ENCODE measurements at regions not wholly inside any gene's neighbourhood (a gene's known extent, or its start where the extent isn't known, plus 50 kb on each side); places are given as distances from the start of the nearest gene placed in this dataset.

DNA sequence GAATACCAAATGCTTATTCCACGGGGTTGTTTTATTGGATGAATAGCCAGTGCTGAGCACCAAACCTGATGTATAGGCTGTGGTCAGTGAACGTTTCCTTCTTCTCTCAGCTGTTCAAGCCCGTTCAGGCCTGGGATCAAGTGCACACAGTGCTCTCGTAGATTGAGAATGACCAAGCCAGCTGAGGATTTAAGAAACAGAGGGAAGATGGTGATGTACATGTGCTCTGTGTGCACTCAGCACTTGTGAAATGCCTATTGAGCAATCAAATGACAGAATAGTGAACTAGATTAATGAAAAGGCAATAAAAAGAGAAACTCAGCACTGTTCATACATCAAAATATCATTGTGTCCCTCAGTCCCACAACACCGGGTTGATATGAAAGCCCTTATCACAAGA lies 302.5 kb downstream of the BMPER start:
- H3K79me2 ChIP-seq (ENCODE audit: control insufficient read depth, insufficient read depth, low read length, unreplicated experiment), result no peaks in the 10 kb centered on the region
- no peaks in the 10 kb centered on the region for H3K36me3 ChIP-seq (ENCODE audit: insufficient read depth, low read length)
- no peak overlapping the region for H2AFZ ChIP-seq (ENCODE audit: low read length, unreplicated experiment)
- H3K4me1 ChIP-seq (ENCODE audit: control insufficient read depth, insufficient read depth, low read length, unreplicated experiment), result no peaks in the 10 kb centered on the region
- H3K4me3 ChIP-seq (ENCODE audit: low read depth, low read length), result no peak overlapping the region
- H3K27me3 ChIP-seq (ENCODE audit: insufficient read depth, low read length), result no peaks in the 10 kb centered on the region
- H3K27ac ChIP-seq (ENCODE audit: low read depth, low read length), result no peak overlapping the region

DNA sequence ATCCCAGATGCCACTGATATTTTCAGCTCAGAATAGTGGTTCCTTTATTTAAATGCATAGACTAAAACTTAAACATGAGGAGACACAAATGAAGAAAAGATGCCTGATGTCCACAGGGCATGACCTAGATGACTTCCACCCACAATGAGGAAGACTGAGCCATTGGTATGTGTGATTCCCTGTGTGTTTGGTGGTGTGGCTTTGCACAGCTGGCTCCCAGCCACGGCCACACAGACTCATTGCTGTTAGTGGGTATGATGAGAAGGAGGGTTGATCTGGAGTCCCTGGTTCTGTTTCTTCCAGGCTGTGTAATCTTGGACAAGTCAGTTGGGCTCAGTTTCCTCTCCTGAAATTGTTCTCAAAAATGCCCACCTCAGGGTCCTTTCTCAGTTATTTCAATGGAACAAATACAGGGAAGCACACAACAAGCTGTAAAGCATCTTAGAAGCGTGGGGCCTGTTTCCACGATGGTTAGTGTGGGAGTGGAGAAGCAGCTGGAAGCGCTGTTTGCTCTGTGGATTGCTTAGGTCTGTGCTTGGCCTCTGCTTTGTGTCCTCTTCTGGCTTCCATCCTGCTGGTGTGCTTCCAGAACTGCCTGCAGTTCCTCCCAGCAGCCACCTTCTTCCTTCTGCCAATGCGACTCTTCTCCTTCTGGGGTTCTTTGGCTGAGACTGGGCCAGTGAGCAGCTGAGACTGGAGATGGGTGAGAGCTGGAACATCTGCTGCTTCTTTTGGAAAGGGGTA lies 303.7 kb downstream of the BMPER start:
- no peaks in the 10 kb centered on the region for H3K4me1 ChIP-seq (ENCODE audit: control insufficient read depth, insufficient read depth, low read length, unreplicated experiment)
- H3K27ac ChIP-seq (ENCODE audit: low read depth, low read length), result no peak overlapping the region
- no peak overlapping the region for H3K4me3 ChIP-seq (ENCODE audit: low read depth, low read length)
- no peaks in the 10 kb centered on the region for H3K27me3 ChIP-seq (ENCODE audit: insufficient read depth, low read length)
- H2AFZ ChIP-seq (ENCODE audit: low read length, unreplicated experiment), result no peak overlapping the region
- H3K36me3 ChIP-seq (ENCODE audit: insufficient read depth, low read length), result no peaks in the 10 kb centered on the region
- no peaks in the 10 kb centered on the region for H3K79me2 ChIP-seq (ENCODE audit: control insufficient read depth, insufficient read depth, low read length, unreplicated experiment)

DNA sequence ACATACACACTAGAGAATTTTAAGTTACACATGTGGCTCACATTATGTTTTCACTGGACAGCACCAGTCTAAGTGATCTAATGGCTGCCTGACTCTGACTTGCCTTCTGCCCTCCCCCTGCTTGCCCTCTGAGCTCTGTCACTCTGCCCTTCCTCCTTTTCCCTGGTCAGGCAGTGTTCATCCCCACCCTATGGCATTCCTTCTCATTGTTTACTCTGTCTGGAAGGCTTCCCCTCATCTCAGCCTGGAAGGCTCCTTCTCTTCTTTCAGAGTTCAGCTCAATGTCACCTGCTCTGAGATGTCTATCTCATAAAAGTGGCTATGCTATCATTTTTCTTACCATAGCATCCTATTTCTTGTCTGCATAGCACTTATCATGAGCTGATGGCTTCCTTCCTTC lies 305.7 kb downstream of the BMPER start:
- H3K27ac ChIP-seq (ENCODE audit: low read depth, low read length), result no peak overlapping the region
- no peaks in the 10 kb centered on the region for H3K27me3 ChIP-seq (ENCODE audit: insufficient read depth, low read length)
- no peaks in the 10 kb centered on the region for H3K36me3 ChIP-seq (ENCODE audit: insufficient read depth, low read length)
- no peaks in the 10 kb centered on the region for H3K79me2 ChIP-seq (ENCODE audit: control insufficient read depth, insufficient read depth, low read length, unreplicated experiment)
- H3K4me1 ChIP-seq (ENCODE audit: control insufficient read depth, insufficient read depth, low read length, unreplicated experiment), result no peaks in the 10 kb centered on the region
- H3K4me3 ChIP-seq (ENCODE audit: low read depth, low read length), result no peak overlapping the region
- no peak overlapping the region for H2AFZ ChIP-seq (ENCODE audit: low read length, unreplicated experiment)

DNA sequence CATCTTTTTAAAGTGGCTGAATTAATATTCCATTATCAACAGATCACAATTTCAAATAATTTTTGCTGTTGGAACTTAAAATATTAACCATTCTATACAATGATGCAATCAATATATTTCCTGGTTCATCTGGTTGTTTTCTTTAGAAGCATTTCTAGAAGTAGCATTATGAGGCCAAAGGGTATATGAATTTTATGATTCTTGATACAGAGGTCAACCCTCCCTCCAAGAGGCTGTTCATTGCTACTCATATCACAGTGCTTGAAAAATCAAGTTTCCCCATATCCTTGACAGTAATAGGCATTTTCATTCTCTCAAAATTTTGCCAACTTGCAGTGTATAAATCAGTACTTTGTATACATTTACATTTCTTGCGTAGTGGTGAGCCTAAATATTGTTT lies 312.6 kb downstream of the BMPER start:
- no peak overlapping the region for H3K4me3 ChIP-seq (ENCODE audit: low read depth, low read length)
- H2AFZ ChIP-seq (ENCODE audit: low read length, unreplicated experiment), result no peak overlapping the region
- no peaks in the 10 kb centered on the region for H3K4me1 ChIP-seq (ENCODE audit: control insufficient read depth, insufficient read depth, low read length, unreplicated experiment)
- no peaks in the 10 kb centered on the region for H3K79me2 ChIP-seq (ENCODE audit: control insufficient read depth, insufficient read depth, low read length, unreplicated experiment)
- H3K36me3 ChIP-seq (ENCODE audit: insufficient read depth, low read length), result no peaks in the 10 kb centered on the region
- no peak overlapping the region for H3K27ac ChIP-seq (ENCODE audit: low read depth, low read length)
- peaks cover 3% of the 10 kb centered on the region; the same call in 1 of the 2 replicates for H3K27me3 ChIP-seq (ENCODE audit: insufficient read depth, low read length)

DNA sequence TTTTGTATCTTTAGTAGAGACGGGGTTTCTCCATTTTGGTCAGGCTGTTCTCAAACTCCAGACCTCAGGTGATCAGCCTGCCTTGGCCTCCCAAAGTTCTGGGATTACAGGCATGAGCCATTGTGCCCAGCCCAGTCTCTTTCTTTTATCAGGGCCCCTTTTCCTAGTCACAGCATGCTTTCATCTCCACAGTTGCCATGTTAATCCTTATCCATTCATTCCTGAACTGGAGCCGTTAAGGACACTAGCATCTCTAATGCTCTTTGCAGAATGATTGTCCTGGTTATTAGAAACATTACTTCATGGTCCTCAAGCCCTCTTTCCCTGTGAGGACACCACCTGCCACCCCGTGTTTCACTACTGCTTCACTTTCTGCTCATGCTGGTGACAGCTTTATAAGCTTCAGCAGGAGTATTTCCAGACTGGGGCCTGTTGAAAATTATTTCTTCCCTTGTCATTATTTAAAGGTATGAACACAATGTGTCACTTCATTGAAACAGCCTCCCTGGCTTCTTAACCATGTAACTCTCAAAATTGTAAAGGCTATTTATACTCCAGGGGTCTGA lies 313.9 kb downstream of the BMPER start:
- Histone ChIP-seq H3K27me3 (ENCODE audit: insufficient read depth, low read length) (peaks cover 13% of the 10 kb centered on the region), H3K4me1 (ENCODE audit: control insufficient read depth, insufficient read depth, low read length, unreplicated experiment) (no peaks in the 10 kb centered on the region), H3K27ac (ENCODE audit: low read depth, low read length) (no peak overlapping the region), H3K36me3 (ENCODE audit: insufficient read depth, low read length) (no peaks in the 10 kb centered on the region), H3K79me2 (ENCODE audit: control insufficient read depth, insufficient read depth, low read length, unreplicated experiment) (no peaks in the 10 kb centered on the region), H2AFZ (ENCODE audit: low read length, unreplicated experiment) (no peak overlapping the region), H3K4me3 (ENCODE audit: low read depth, low read length) (no peak overlapping the region)

DNA sequence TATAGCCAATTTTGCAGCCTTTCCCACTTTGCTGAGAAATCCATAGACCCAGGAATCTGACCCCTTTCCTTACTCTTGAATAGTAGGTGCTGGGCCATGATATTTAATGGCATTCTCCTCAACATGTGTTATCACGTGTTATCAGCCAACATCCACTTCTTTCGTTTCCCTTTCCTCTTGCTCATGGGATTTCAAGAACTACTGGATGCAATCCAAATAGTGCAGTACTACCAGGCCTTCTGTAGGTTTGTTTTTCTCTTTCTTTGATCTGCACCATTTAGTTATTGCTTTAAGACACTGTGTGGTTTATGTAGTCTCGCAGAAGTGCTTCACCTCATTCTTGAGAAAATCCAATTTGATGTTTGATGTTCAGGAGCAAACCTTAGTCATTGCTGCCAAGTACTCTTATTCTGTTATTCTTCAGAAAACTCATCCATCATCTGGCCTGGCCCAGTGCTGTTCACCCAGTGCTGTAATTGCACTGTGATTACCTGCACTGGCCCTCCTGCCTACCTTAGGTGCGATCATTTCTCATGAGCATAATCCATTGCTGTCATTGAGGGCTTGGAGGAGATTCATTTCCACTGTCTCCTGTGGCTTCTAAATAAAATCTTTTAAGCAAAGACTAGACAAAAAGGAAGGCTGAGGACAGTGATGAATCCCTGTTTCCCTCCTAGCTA lies 315.3 kb downstream of the BMPER start:
- H3K36me3 ChIP-seq (ENCODE audit: insufficient read depth, low read length), result no peaks in the 10 kb centered on the region
- no peaks in the 10 kb centered on the region for H3K4me1 ChIP-seq (ENCODE audit: control insufficient read depth, insufficient read depth, low read length, unreplicated experiment)
- peaks cover 27% of the 10 kb centered on the region for H3K27me3 ChIP-seq (ENCODE audit: insufficient read depth, low read length)
- H3K4me3 ChIP-seq (ENCODE audit: low read depth, low read length), result no peak overlapping the region
- no peaks in the 10 kb centered on the region for H3K79me2 ChIP-seq (ENCODE audit: control insufficient read depth, insufficient read depth, low read length, unreplicated experiment)
- H2AFZ ChIP-seq (ENCODE audit: low read length, unreplicated experiment), result no peak overlapping the region
- no peak overlapping the region for H3K27ac ChIP-seq (ENCODE audit: low read depth, low read length)

DNA sequence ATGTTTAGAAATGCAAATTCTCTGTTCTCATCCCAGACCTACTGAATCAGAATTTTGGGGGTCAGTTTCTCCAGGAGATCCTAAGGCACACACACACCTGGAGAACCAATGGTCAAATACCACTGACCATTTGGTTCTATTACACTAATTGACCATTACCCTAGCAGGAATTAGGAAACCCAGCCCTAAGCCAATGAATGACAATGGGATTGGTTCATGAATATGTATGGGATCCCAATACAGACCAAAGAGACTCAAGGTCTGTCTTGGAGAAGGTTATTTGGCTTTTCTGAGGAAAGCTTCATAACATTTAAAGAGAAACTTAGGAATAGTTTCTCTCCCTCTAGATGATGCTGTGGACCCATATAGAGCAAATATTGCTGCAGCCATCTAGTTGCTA lies 317.0 kb downstream of the BMPER start:
- no peaks in the 10 kb centered on the region for H3K36me3 ChIP-seq (ENCODE audit: insufficient read depth, low read length)
- peaks cover 44% of the 10 kb centered on the region for H3K27me3 ChIP-seq (ENCODE audit: insufficient read depth, low read length)
- no peak overlapping the region for H3K4me3 ChIP-seq (ENCODE audit: low read depth, low read length)
- H2AFZ ChIP-seq (ENCODE audit: low read length, unreplicated experiment), result no peak overlapping the region
- H3K27ac ChIP-seq (ENCODE audit: low read depth, low read length), result no peak overlapping the region
- H3K79me2 ChIP-seq (ENCODE audit: control insufficient read depth, insufficient read depth, low read length, unreplicated experiment), result no peaks in the 10 kb centered on the region
- no peaks in the 10 kb centered on the region for H3K4me1 ChIP-seq (ENCODE audit: control insufficient read depth, insufficient read depth, low read length, unreplicated experiment)

DNA sequence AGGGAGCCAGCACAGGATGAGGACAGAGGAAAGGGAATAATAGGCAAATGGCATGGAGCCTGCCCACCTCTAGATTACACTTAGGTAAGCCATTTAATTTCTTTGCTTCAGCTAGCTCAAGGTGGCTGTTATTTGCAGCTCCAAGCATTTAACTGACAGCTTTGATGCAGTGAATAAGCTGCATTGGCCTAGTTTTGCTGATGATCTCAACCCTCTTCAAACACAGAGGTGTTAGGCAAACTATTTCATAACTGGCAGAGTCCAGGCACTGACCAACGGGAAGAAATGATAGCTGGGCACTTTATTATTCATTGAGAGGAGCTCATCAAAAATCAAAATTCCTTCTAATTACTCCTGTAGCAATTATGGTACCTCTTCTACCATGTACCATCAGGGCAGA lies 317.4 kb downstream of the BMPER start:
- Histone ChIP-seq H3K36me3 (ENCODE audit: insufficient read depth, low read length) (no peaks in the 10 kb centered on the region), H3K27ac (ENCODE audit: low read depth, low read length) (no peak overlapping the region), H3K4me1 (ENCODE audit: control insufficient read depth, insufficient read depth, low read length, unreplicated experiment) (no peaks in the 10 kb centered on the region), H3K4me3 (ENCODE audit: low read depth, low read length) (no peak overlapping the region), H3K79me2 (ENCODE audit: control insufficient read depth, insufficient read depth, low read length, unreplicated experiment) (no peaks in the 10 kb centered on the region), H3K27me3 (ENCODE audit: insufficient read depth, low read length) (peaks cover 48% of the 10 kb centered on the region), H2AFZ (ENCODE audit: low read length, unreplicated experiment) (no peak overlapping the region)

DNA sequence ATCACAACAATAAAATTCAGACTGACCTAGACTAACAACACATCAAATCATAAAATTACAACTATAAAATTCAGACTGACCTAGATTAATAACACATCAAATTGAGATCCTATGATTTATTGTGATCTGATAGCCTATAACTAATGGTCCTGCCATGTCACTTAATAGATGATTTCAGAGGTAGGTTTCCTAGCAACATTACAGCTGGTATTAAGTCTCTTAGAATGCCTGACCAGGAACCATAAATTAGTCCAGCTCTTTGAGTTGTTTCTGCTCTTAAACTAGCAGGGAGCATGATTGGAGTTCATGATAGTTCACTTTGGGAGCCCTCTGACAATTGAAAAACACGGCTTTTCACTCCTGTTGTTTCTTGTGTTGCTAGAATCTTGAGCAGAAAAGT lies 318.9 kb downstream of the BMPER start:
- Histone ChIP-seq H3K27me3 (ENCODE audit: insufficient read depth, low read length) (peaks cover 51% of the 10 kb centered on the region), H3K79me2 (ENCODE audit: control insufficient read depth, insufficient read depth, low read length, unreplicated experiment) (no peaks in the 10 kb centered on the region), H3K36me3 (ENCODE audit: insufficient read depth, low read length) (no peaks in the 10 kb centered on the region), H2AFZ (ENCODE audit: low read length, unreplicated experiment) (no peak overlapping the region), H3K27ac (ENCODE audit: low read depth, low read length) (no peak overlapping the region), H3K4me1 (ENCODE audit: control insufficient read depth, insufficient read depth, low read length, unreplicated experiment) (no peaks in the 10 kb centered on the region), H3K4me3 (ENCODE audit: low read depth, low read length) (no peak overlapping the region)

DNA sequence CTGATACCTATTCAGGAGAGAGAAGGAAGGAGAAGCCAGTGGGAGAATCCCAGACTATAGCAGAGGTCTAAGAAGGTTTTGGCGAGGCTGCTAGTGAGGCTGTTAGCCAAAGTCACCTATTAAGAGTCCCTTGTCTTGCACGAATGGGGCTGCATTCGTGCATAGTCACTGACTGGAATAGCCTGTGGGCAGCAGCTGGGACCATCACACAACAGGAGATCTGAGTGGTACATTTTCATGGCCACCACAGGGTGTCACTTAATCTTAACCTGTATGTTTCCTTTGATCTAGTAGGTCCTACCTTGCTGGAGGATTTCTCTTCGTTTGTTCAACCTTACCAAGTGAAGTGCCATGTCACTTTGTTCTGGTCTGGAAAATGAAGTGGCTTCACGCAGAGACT lies 319.9 kb downstream of the BMPER start:
- no peaks in the 10 kb centered on the region for H3K79me2 ChIP-seq (ENCODE audit: control insufficient read depth, insufficient read depth, low read length, unreplicated experiment)
- no peaks in the 10 kb centered on the region for H3K36me3 ChIP-seq (ENCODE audit: insufficient read depth, low read length)
- no peaks in the 10 kb centered on the region for H3K4me1 ChIP-seq (ENCODE audit: control insufficient read depth, insufficient read depth, low read length, unreplicated experiment)
- no peak overlapping the region for H3K4me3 ChIP-seq (ENCODE audit: low read depth, low read length)
- no peak overlapping the region for H2AFZ ChIP-seq (ENCODE audit: low read length, unreplicated experiment)
- peaks cover 51% of the 10 kb centered on the region for H3K27me3 ChIP-seq (ENCODE audit: insufficient read depth, low read length)
- no peak overlapping the region for H3K27ac ChIP-seq (ENCODE audit: low read depth, low read length)

DNA sequence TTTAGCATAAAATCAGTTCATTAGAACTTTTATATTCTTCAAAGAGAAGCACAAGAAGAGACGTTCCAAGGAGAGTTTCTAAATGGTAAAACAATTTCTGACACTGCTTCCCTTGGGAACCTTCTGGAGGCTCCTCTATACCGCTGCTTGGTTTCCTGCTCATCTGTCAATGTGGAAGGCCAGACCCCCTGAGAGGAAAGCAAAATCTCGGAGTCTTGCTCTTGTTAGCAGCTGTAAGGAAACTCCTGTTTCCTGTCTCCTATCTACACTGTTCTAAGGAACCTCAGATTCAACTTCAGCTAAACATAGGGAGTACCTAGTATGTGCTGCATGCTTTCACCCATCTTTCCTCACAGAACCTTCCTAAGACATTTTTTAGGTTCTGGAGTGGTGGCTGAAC lies 322.2 kb downstream of the BMPER start:
- peaks cover 51% of the 10 kb centered on the region for H3K27me3 ChIP-seq (ENCODE audit: insufficient read depth, low read length)
- no peaks in the 10 kb centered on the region for H3K79me2 ChIP-seq (ENCODE audit: control insufficient read depth, insufficient read depth, low read length, unreplicated experiment)
- no peaks in the 10 kb centered on the region for H3K4me1 ChIP-seq (ENCODE audit: control insufficient read depth, insufficient read depth, low read length, unreplicated experiment)
- H3K27ac ChIP-seq (ENCODE audit: low read depth, low read length), result no peak overlapping the region
- H3K4me3 ChIP-seq (ENCODE audit: low read depth, low read length), result no peak overlapping the region
- no peak overlapping the region for H2AFZ ChIP-seq (ENCODE audit: low read length, unreplicated experiment)
- H3K36me3 ChIP-seq (ENCODE audit: insufficient read depth, low read length), result no peaks in the 10 kb centered on the region

Measured in ACC112 (cell line).